HFF-Myc (cell line): ENCODE measurements at regions not wholly inside any gene's neighbourhood (a gene's known extent, or its start where the extent isn't known, plus 50 kb on each side); places are given as distances from the start of the nearest gene placed in this dataset.

Source experiments
- DNase-seq: peaks from one replicate; pipeline ENCODE4 v3.0.0-alpha.2; 2011; ENCODE audit warnings: low read depth; ENCODE audit errors: extremely low read depth
- H3K4me3 ChIP-seq: replicated peaks from 2 replicates; pipeline ENCODE4 v1.5.1; 2011; ENCODE audit warnings: low read depth, mild to moderate bottlenecking, control low read depth, low read length
- CTCF ChIP-seq: IDR thresholded peaks from 2 replicates; pipeline ENCODE4 v1.5.1; 2012; ENCODE audit warnings: mild to moderate bottlenecking, low read depth, low read length, control low read depth; ENCODE audit errors: missing control alignments

DNA sequence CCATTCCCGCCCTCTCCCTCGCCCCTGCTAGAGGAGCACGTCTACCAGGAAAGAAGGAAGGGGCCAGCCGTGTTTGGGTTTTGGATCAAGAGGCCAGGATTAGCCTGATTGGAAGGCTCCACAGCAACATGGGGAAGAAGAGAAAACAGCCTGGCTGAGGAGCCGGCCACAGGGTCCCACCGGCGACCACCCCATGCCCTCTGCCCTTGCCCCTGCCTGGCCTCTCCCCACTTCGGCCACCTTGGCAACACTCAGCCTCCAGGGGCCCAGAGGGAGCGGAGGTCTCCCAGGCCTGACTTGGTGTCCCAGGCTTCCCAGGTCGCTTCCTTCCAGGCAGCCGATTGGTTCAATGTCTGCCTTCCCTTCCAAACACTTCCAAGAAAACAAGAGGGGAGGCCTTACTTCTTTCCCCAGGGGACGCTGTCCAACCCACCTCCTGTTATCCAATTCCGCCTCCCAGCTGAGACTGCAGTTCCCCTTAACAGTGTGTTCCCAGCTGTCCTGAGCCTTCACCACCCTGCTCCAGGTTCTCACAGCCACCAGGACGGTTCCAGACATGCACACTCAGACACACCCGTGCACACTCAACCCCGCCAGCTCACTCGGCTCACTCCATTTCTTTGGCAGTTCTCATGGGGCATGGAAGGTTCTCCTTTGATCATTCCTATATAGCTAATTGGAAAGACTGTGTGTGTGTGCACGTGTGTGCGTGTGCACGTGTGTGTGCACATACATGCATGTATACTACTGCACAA, 65.4 kb downstream of the RBFOX3 start:
- no peak for TF ChIP-seq CTCF
- no peak for DNase-seq
- H3K4me3 ChIP-seq = no peak overlapping the region

- TF ChIP-seq CTCF = no peak
- no peak overlapping the region for H3K4me3 ChIP-seq
- DNase-seq = no peak
Observed at GRCh38 chr17:79544142-79544914, 66.5 kb downstream of the RBFOX3 start.

GRCh38 chr17:79543531-79543930, 67.3 kb downstream of the RBFOX3 start:
- no peak for TF ChIP-seq CTCF
- H3K4me3 ChIP-seq = no peak overlapping the region
- no peak for DNase-seq

- no peak overlapping the region for H3K4me3 ChIP-seq
- no peak for DNase-seq
- no peak for TF ChIP-seq CTCF
Observed at GRCh38 chr17:79542718-79543117, 68.1 kb downstream of the RBFOX3 start.

GRCh38 chr17:79541056-79541850, 69.6 kb downstream of the RBFOX3 start:
- TF ChIP-seq CTCF = no peak
- DNase-seq = no peak
- no peak overlapping the region for H3K4me3 ChIP-seq

DNA sequence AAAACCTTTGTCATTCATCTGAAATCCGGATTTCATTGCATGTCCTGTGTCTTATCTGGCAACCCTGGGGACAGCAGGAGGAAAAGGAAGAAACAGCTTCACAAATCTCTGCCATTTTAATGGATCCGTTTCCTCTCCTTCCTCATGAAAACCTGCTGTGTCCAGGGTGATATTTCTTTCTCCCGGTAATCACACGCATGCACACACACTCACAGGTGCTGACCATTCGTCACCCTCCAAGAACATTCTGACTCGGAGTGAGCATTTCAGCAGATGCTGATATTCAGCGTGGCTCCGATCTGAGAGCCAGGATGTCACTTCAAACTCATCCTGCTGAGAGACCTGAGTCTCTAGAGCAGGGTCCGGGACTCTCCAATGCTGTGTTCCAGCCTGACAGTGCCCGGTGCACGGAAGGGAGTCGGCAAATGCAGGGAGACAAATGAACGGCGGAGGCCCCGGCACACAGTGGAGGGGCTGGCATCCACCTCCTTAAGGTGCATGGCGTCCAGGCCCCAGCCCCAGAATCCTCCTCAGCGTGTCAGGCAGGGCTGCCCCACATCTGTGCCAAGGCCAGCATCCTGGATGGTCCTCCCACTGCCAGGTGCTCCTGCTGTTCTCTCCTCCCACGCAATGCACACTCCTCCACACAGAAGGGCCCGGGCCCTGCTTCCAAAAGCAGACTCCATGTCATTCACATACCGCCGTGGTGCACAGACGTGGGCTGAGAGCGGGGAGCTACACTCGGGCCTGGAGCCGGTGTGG, 70.7 kb downstream of the RBFOX3 start:
- TF ChIP-seq CTCF = no peak
- DNase-seq = no peak
- H3K4me3 ChIP-seq = no peak overlapping the region
